Coronary artery (tissue), 2 donors: ENCODE measurements at regions not wholly inside any gene's neighbourhood (a gene's known extent, or its start where the extent isn't known, plus 50 kb on each side); places are given as distances from the start of the nearest gene placed in this dataset.

Experiments used
- DNase-seq: peaks from one replicate; pipeline ENCODE4 v3.0.0-alpha.2; 2017; ENCODE audit warnings: low spot score
- H3K27ac ChIP-seq, 2 donors: fragments of 200-600 bp; sonication (generic); one replicate each; pipeline ENCODE4 v1.5.1; 2016 to 2019
- H3K4me3 ChIP-seq: fragments of 200-600 bp; sonication (generic); 2 replicates; pipeline ENCODE4 v1.5.1; 2016; ENCODE audit warnings: mild to moderate bottlenecking, moderate library complexity
- CTCF ChIP-seq: fragments of 200-600 bp; sonication (generic); IDR thresholded peaks from one replicate; pipeline ENCODE4 v1.5.1; 2019; ENCODE audit warnings: antibody characterized with exemption

- DNase-seq = no peak
These were observed 70.5 kb upstream of the FAT3 start for GRCh38 chr11:92154110-92154509.

GRCh38 chr11:92153542-92153941 is 71.1 kb upstream of the FAT3 start:
- TF ChIP-seq CTCF = no peak
- Histone ChIP-seq H3K27ac (no peak overlapping the region), H3K4me3 (no peak overlapping the region)
- no peak for DNase-seq

More at GRCh38 chr11:92154110-92154509, 70.5 kb upstream of the FAT3 start:
- Histone ChIP-seq H3K4me3 (no peak overlapping the region), H3K27ac (no peak overlapping the region)
- TF ChIP-seq CTCF = no peak

GRCh38 chr11:92152245-92152644 is 72.4 kb upstream of the FAT3 start:
- TF ChIP-seq CTCF = no peak
- H3K4me3 ChIP-seq = no peak overlapping the region
- DNase-seq = no peak
- no peak overlapping the region for H3K27ac ChIP-seq

- H3K27ac ChIP-seq = no peak overlapping the region
- TF ChIP-seq CTCF = no peak
- H3K4me3 ChIP-seq = no peak overlapping the region
- DNase-seq = no peak
These were observed 74.6 kb upstream of the FAT3 start for GRCh38 chr11:92149996-92150395.

- no peak overlapping the region for H3K4me3 ChIP-seq
- TF ChIP-seq CTCF = no peak
- DNase-seq = no peak
- H3K27ac ChIP-seq = no peak overlapping the region
These were observed 82.9 kb upstream of the FAT3 start for GRCh38 chr11:92141725-92142124.

- DNase-seq = no peak
- H3K27ac ChIP-seq = no peak overlapping the region
- no peak for TF ChIP-seq CTCF
- H3K4me3 ChIP-seq = no peak overlapping the region
These were observed 83.5 kb upstream of the FAT3 start for GRCh38 chr11:92141159-92141558.

- no peak for DNase-seq
- no peak overlapping the region for H3K4me3 ChIP-seq
- TF ChIP-seq CTCF = no peak
These were observed 84.6 kb upstream of the FAT3 start for GRCh38 chr11:92140021-92140420.

More at GRCh38 chr11:92140021-92140420, 84.6 kb upstream of the FAT3 start:
- H3K27ac ChIP-seq = no peak overlapping the region
